ENCODE measurements at regions not wholly inside any gene's neighbourhood (a gene's known extent, or its start where the extent isn't known, plus 50 kb on each side); places are given as distances from the start of the nearest gene placed in this dataset.

DNA sequence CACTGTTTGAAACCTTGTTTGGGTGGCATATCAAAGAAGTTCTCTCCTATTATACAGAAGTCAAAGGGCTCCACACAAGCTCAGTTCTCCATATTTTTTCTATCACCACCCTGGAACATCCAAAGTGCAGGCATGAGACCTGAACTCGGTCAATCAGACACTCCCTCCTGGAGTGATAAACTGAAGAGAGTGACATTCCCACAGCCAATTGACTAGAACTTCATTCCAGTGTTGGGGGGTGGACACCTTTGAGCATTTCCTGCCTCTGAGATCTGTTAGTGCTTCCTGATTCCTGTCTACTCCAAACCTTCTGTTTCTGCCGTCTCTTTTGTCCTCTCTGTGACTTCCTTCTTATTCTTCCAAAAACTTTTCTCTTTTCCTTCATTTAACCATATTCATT, 220.7 kb upstream of the NOX3 start:
- TF ChIP-seq, protein P1, sequence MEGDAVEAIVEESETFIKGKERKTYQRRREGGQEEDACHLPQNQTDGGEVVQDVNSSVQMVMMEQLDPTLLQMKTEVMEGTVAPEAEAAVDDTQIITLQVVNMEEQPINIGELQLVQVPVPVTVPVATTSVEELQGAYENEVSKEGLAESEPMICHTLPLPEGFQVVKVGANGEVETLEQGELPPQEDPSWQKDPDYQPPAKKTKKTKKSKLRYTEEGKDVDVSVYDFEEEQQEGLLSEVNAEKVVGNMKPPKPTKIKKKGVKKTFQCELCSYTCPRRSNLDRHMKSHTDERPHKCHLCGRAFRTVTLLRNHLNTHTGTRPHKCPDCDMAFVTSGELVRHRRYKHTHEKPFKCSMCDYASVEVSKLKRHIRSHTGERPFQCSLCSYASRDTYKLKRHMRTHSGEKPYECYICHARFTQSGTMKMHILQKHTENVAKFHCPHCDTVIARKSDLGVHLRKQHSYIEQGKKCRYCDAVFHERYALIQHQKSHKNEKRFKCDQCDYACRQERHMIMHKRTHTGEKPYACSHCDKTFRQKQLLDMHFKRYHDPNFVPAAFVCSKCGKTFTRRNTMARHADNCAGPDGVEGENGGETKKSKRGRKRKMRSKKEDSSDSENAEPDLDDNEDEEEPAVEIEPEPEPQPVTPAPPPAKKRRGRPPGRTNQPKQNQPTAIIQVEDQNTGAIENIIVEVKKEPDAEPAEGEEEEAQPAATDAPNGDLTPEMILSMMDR (conservative IDR thresholded peaks at IDR 0.05; ENCODE audit: low read depth, low read length) = no peak
- TF ChIP-seq MAFK (IDR thresholded peaks at IDR 0.05; ENCODE audit: low read depth, low read length) = no peak
- TF ChIP-seq POLR2A (IDR thresholded peaks at IDR 0.05; ENCODE audit: low read depth, low read length) = no peak
- TF ChIP-seq RAD21 (IDR thresholded peaks at IDR 0.05; ENCODE audit: low read length) = no peak
- no peak for TF ChIP-seq FOS (IDR thresholded peaks at IDR 0.05; ENCODE audit: low read depth, low read length)
- no peak for TF ChIP-seq RFX5 (IDR thresholded peaks at IDR 0.05; ENCODE audit: low read depth, low read length)
- no peak for TF ChIP-seq MAZ (IDR thresholded peaks at IDR 0.05; ENCODE audit: borderline replicate concordance, low read depth, low read length)
- TF ChIP-seq, protein P2, sequence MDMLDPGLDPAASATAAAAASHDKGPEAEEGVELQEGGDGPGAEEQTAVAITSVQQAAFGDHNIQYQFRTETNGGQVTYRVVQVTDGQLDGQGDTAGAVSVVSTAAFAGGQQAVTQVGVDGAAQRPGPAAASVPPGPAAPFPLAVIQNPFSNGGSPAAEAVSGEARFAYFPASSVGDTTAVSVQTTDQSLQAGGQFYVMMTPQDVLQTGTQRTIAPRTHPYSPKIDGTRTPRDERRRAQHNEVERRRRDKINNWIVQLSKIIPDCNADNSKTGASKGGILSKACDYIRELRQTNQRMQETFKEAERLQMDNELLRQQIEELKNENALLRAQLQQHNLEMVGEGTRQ (IDR thresholded peaks at IDR 0.05; ENCODE audit: low read depth, low read length) = no peak
- no peak for TF ChIP-seq CHD1 (IDR thresholded peaks at IDR 0.05; ENCODE audit: low read depth, low read length)
- TF ChIP-seq BHLHE40 (IDR thresholded peaks at IDR 0.05; ENCODE audit: low read depth, low read length) = no peak
